Endothelial cell (in vitro differentiated cells): ENCODE measurements at regions not wholly inside any gene's neighbourhood (a gene's known extent, or its start where the extent isn't known, plus 50 kb on each side); places are given as distances from the start of the nearest gene placed in this dataset.

Experiments
- DNase-seq: peaks from one replicate; pipeline ENCODE4 v3.0.0; 2021; ENCODE audit warnings: low spot score
- H3K27ac Mint-ChIP-seq: one replicate; pipeline ENCODE4 v1.8.0; 2021; ENCODE audit warnings: mixed read lengths, inconsistent platforms; ENCODE audit not compliant: unreplicated experiment
- H3K27me3 Mint-ChIP-seq: one replicate; pipeline ENCODE4 v1.8.0; 2021; ENCODE audit warnings: mild to moderate bottlenecking, moderate library complexity, mixed read lengths, inconsistent platforms; ENCODE audit not compliant: unreplicated experiment
- H3K36me3 Mint-ChIP-seq: one replicate; pipeline ENCODE4 v1.8.0; 2021; ENCODE audit warnings: mild to moderate bottlenecking, low read depth, mixed read lengths, inconsistent platforms; ENCODE audit not compliant: unreplicated experiment
- H3K4me1 Mint-ChIP-seq: one replicate; pipeline ENCODE4 v1.8.0; 2021; ENCODE audit warnings: mild to moderate bottlenecking, mixed read lengths, inconsistent platforms; ENCODE audit not compliant: unreplicated experiment
- H3K4me3 Mint-ChIP-seq: one replicate; pipeline ENCODE4 v1.8.0; 2021; ENCODE audit warnings: mild to moderate bottlenecking, mixed read lengths, inconsistent platforms; ENCODE audit not compliant: unreplicated experiment
- H3K9me3 Mint-ChIP-seq: one replicate; pipeline ENCODE4 v1.8.0; 2021; ENCODE audit warnings: mixed read lengths, inconsistent platforms; ENCODE audit not compliant: unreplicated experiment
- TF ChIP-seq, protein P1 (sequence below): fragments of 200-600 bp; sonication (generic); IDR thresholded peaks from one replicate; pipeline ENCODE4 v1.5.0; 2021; ENCODE audit warnings: antibody characterized with exemption; ENCODE audit not compliant: unreplicated experiment

GRCh38 chr10:83943920-83944319, 195.4 kb upstream of the GHITM start:
- Mint-ChIP-seq H3K36me3 (no peaks in the 10 kb centered on the region), H3K27ac (no peak overlapping the region), H3K4me3 (no peak overlapping the region), H3K27me3 (no peaks in the 10 kb centered on the region), H3K4me1 (peaks cover 10% of the 10 kb centered on the region), H3K9me3 (no peaks in the 10 kb centered on the region)
- DNase-seq: no peak
- TF ChIP-seq, protein P1, sequence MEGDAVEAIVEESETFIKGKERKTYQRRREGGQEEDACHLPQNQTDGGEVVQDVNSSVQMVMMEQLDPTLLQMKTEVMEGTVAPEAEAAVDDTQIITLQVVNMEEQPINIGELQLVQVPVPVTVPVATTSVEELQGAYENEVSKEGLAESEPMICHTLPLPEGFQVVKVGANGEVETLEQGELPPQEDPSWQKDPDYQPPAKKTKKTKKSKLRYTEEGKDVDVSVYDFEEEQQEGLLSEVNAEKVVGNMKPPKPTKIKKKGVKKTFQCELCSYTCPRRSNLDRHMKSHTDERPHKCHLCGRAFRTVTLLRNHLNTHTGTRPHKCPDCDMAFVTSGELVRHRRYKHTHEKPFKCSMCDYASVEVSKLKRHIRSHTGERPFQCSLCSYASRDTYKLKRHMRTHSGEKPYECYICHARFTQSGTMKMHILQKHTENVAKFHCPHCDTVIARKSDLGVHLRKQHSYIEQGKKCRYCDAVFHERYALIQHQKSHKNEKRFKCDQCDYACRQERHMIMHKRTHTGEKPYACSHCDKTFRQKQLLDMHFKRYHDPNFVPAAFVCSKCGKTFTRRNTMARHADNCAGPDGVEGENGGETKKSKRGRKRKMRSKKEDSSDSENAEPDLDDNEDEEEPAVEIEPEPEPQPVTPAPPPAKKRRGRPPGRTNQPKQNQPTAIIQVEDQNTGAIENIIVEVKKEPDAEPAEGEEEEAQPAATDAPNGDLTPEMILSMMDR: no peak

DNA sequence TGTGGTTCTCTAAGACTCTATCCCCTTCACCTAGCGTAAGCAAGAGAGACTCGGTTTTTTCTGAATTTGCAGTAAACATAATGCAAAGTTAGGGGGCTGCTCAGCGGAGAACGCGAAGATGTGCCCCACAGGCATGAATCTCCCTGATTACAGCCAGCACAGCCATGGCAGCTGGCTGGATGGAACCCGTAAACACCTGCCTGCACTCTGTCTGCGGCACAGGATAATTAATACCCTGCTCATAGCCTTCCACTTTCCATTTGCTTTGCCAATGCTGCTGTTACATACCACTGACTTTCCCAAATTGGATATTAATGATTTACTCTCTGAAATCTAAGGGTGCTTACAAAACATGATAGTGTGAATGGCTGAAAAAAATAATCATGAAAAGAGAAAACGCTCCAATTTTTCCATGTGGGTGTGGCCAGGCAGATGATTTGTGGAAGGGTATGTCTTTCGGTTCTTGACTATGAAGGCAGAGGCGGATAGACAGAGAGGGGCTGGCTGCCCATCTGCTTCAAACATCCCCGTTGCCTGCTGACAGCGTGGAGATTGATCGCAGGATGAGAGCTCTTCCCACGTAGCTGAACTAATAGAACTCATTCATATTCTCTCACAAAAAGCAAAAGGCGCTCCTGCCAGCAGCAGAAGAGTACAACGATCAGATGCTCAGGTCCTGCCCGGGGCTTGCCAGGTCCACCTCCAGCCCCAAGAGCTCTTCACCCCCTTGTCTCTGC, 193.2 kb upstream of the GHITM start:
- Mint-ChIP-seq H3K27ac (no peak overlapping the region), H3K4me3 (no peak overlapping the region), H3K4me1 (peaks cover 17% of the 10 kb centered on the region), H3K9me3 (no peaks in the 10 kb centered on the region), H3K27me3 (no peaks in the 10 kb centered on the region), H3K36me3 (no peaks in the 10 kb centered on the region)
- no peak for DNase-seq
- TF ChIP-seq, protein P1: no peak

DNA sequence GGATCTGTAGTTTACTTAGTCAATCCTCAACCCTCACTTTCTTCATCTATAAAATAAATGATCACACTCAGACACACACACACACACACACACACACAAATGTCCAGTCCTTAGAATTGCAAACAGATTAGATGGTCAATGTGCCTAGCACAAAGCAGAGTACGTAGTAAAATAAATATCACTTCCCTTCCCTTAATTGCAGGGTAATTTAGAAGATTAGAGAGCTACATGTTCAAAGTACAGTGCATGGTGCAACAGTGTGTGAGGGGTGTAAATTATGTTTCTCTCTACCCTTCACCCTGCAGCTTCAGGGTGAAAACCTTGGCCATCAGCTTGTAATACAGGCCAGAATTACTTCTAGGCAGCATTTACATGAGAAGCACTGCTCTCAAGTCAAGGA, 187.0 kb upstream of the GHITM start:
- peaks cover 21% of the 10 kb centered on the region for H3K4me1 Mint-ChIP-seq
- DNase-seq: no peak
- H3K4me3 Mint-ChIP-seq: no peak overlapping the region
- H3K9me3 Mint-ChIP-seq: no peaks in the 10 kb centered on the region
- no peaks in the 10 kb centered on the region for H3K27me3 Mint-ChIP-seq
- no peaks in the 10 kb centered on the region for H3K36me3 Mint-ChIP-seq
- H3K27ac Mint-ChIP-seq: no peak overlapping the region
- TF ChIP-seq, protein P1: no peak

GRCh38 chr10:83953589-83953988, 185.7 kb upstream of the GHITM start:
- TF ChIP-seq, protein P1: no peak
- no peaks in the 10 kb centered on the region for H3K36me3 Mint-ChIP-seq
- no peaks in the 10 kb centered on the region for H3K9me3 Mint-ChIP-seq
- H3K4me1 Mint-ChIP-seq: peaks cover 21% of the 10 kb centered on the region
- no peaks in the 10 kb centered on the region for H3K27me3 Mint-ChIP-seq
- H3K27ac Mint-ChIP-seq: no peak overlapping the region
- no peak overlapping the region for H3K4me3 Mint-ChIP-seq
- DNase-seq: no peak

- H3K4me3 Mint-ChIP-seq: no peak overlapping the region
- no peaks in the 10 kb centered on the region for H3K9me3 Mint-ChIP-seq
- no peak for DNase-seq
- H3K27ac Mint-ChIP-seq: no peak overlapping the region
- TF ChIP-seq, protein P1: no peak
- no peaks in the 10 kb centered on the region for H3K27me3 Mint-ChIP-seq
- H3K36me3 Mint-ChIP-seq: no peaks in the 10 kb centered on the region
- H3K4me1 Mint-ChIP-seq: peaks cover 21% of the 10 kb centered on the region
Observed at GRCh38 chr10:83954193-83954799, 185.0 kb upstream of the GHITM start.
